ENCODE measurements at regions not wholly inside any gene's neighbourhood (a gene's known extent, or its start where the extent isn't known, plus 50 kb on each side); places are given as distances from the start of the nearest gene placed in this dataset.
"Not testable (repeated sequence)": the region's sequence is repeated elsewhere in the genome, so short reads cannot be mapped to it uniquely, and the experiment has no call there.

GRCh38 chr3:56954125-56954524 lies 106.3 kb upstream of the SPATA12 start:
- no peak for DNase-seq

- no peak for DNase-seq
Observed at GRCh38 chr3:56952846-56953245, 107.6 kb upstream of the SPATA12 start.

- no peak for DNase-seq
Observed at GRCh38 chr3:56952061-56952460, 108.4 kb upstream of the SPATA12 start.

- DNase-seq = no peak
Observed at GRCh38 chr3:56951366-56951765, 109.1 kb upstream of the SPATA12 start.

- DNase-seq = not testable (repeated sequence)
Observed at GRCh38 chr3:56945378-56945777, 115.1 kb upstream of the SPATA12 start.

GRCh38 chr3:56942523-56942922 lies 117.9 kb upstream of the SPATA12 start:
- no peak for DNase-seq

- no peak for DNase-seq
Observed at GRCh38 chr3:56940976-56941375, 119.5 kb upstream of the SPATA12 start.

- no peak for DNase-seq
Observed at GRCh38 chr3:56940321-56940720, 120.1 kb upstream of the SPATA12 start.

GRCh38 chr3:56939834-56940233 lies 120.6 kb upstream of the SPATA12 start:
- no peak for DNase-seq

- no peak for DNase-seq
Observed at GRCh38 chr3:56938530-56938929, 121.9 kb upstream of the SPATA12 start.

- DNase-seq = no peak
Observed at GRCh38 chr3:56937580-56937979, 122.9 kb upstream of the SPATA12 start.

GRCh38 chr3:56935811-56936210 lies 124.7 kb upstream of the SPATA12 start:
- DNase-seq = no peak

GRCh38 chr3:56934481-56934880 lies 126.0 kb upstream of the SPATA12 start:
- DNase-seq = not testable (repeated sequence)

- no peak for DNase-seq
Observed at GRCh38 chr3:56933803-56934202, 126.7 kb upstream of the SPATA12 start.

GRCh38 chr3:56932866-56933265 lies 127.6 kb upstream of the SPATA12 start:
- no peak for DNase-seq

- no peak for DNase-seq
Observed at GRCh38 chr3:56931836-56932235, 128.6 kb upstream of the SPATA12 start.

GRCh38 chr3:56930706-56931105 lies 129.0 kb upstream of the ARHGEF3 start:
- DNase-seq = no peak

- no peak for DNase-seq
Observed at GRCh38 chr3:56929809-56930615, 128.3 kb upstream of the ARHGEF3 start.

GRCh38 chr3:56928379-56929068 lies 126.8 kb upstream of the ARHGEF3 start:
- DNase-seq = no peak

GRCh38 chr3:56927855-56928254 lies 126.1 kb upstream of the ARHGEF3 start:
- DNase-seq = no peak

GRCh38 chr3:56926947-56927282 lies 125.2 kb upstream of the ARHGEF3 start:
- no peak for DNase-seq

- no peak for DNase-seq
Observed at GRCh38 chr3:56926243-56926946, 124.6 kb upstream of the ARHGEF3 start.

GRCh38 chr3:56924700-56925099 lies 123.0 kb upstream of the ARHGEF3 start:
- DNase-seq = not testable (repeated sequence)
